ENCODE measurements at regions not wholly inside any gene's neighbourhood (a gene's known extent, or its start where the extent isn't known, plus 50 kb on each side); places are given as distances from the start of the nearest gene placed in this dataset.

DNA sequence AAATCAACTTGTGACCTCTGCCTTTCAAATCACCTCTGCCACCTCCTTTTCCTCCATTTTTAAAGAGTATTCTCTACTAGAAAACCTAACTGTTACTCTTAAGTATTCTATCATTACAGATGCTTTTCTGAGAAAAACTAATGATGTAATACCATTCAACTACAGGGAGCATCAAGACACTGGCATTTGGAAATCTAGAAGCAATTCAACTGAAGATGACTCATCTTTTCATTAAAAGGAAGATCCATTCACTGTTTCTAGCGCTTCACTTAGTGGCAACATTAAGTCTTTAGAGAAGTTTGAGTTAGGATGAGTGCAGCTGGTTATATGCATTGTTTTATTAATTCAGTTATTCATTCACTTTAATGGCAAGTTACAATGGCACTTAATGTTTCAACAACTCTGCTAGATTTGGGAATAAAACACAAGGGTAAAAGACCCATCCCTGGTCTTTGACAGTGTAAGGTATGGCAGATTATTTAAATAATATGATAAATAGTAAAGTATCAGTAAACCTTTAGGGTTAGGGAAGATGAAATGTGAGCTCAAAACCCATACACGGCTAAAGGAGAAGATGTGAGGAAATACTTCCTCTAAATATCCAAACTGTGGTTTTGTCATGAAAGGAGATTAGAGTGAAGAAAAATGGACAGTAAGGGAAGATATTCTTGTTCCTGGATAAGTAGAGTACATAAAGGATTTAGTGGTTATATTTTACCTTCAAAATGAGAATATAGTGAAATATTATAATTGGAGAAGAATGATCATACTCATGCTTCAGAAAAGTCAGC is 61.7 kb downstream of the KCNJ2 start:
- in situ Hi-C loops (cut with HindIII; ENCODE audit: low pct_ligation_motif_present, low pct_unique_long_range_greater_than_20kb, low sequenced_read_pairs), result no loop called here
- DNase-seq, result no peak

DNA sequence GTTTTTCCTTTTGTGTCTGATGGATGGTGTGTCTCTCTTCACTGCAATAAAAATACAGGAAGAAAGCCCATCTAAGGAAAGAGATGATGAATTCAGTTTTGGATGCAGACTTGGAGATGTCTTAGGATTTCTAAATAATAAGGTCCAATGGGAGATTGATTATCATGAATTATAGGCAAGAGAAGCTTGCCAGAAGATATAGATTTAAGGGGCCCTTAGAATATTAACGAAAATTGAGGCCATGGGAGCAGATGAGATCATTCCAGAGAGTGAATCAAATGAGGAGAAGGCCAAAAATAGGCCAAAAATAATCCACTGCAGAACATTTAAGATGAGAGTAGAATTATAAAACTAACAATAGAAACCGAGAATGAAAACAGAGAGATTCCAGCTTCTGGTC is 63.1 kb downstream of the KCNJ2 start:
- in situ Hi-C loops (cut with HindIII; ENCODE audit: low pct_ligation_motif_present, low pct_unique_long_range_greater_than_20kb, low sequenced_read_pairs), result no loop called here
- no peak for DNase-seq

DNA sequence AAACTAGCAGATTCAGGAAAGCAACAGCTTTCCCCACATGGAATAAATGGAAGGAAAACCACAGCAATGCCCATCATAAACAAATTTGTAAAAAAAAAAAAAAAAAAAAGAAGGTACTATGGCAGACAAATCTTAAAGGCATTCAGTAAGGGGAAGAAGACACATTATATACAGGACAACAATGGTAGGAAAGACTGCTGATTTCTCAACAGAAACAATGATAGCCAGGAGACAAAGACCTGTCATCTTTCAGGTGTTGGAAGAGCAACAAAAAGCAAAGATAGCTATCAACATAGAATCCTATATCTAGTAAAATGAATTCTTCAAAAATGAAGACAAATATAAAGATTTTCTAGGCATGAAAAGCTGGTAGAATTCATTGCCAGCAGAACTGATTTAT is 65.9 kb downstream of the KCNJ2 start:
- in situ Hi-C loops (cut with HindIII; ENCODE audit: low pct_ligation_motif_present, low pct_unique_long_range_greater_than_20kb, low sequenced_read_pairs), result no loop called here
- no peak for DNase-seq

DNA sequence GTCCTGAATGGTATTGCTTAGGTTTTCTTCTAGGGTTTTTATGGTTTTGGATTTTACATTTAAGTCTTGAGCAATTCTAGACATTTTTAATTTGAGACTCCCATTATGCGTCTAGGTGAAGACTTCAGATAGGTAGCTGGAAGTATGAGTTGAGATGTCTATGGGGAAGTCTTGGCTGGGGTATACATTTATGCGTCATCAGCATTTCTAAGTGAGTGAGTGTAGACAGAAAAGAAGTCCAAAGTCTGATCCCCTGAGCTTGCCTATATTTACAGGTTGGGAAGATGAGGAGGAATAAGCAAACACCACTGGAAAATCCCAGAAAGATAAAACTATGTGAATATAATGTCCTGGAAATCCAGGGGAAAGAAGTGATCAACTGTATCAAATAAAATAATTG is 68.9 kb downstream of the KCNJ2 start:
- DNase-seq, result no peak
- in situ Hi-C loops (cut with HindIII; ENCODE audit: low pct_ligation_motif_present, low pct_unique_long_range_greater_than_20kb, low sequenced_read_pairs), result no loop called here

DNA sequence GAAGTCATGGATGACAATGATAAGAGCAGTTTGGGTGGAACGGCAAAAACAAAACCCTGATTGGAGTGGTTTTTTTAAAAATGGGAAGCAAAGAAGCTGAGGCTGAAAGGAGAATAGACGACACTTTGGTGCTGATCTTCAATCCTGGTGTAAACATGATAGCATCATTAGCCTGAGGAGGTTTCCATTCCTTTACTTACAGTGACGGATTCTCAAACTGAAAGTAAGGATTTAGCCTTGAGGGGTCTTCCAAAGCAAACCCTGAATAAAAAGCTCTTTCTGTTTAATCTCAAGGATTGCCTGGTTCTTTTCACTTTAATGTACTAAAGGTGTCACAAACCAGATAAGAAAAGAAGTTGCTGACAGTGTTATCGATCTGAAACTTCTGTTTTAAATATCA is 69.3 kb downstream of the KCNJ2 start:
- in situ Hi-C loops (cut with HindIII; ENCODE audit: low pct_ligation_motif_present, low pct_unique_long_range_greater_than_20kb, low sequenced_read_pairs), result no loop called here
- no peak for DNase-seq

DNA sequence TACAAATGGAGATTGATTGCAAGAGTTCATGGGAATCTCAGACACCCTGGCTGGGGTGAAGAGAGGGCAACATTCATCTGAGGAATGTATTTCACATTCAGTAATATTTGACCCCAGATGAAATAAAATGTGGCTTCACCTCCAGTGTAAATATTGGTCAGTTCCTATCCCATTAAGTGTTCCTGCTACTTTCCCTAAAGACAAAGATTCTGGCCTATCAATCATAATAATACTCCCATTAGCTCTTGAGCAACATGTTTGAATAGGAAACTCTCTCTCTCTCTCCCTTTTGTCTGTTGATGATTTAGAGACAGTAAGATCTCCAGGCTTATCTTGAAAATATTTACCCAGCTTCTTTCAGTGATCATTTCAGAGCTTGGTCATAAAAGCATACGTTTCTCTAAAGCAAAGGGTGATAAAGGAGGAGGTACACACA is 70.1 kb downstream of the KCNJ2 start:
- in situ Hi-C loops (cut with HindIII; ENCODE audit: low pct_ligation_motif_present, low pct_unique_long_range_greater_than_20kb, low sequenced_read_pairs), result no loop called here

DNA sequence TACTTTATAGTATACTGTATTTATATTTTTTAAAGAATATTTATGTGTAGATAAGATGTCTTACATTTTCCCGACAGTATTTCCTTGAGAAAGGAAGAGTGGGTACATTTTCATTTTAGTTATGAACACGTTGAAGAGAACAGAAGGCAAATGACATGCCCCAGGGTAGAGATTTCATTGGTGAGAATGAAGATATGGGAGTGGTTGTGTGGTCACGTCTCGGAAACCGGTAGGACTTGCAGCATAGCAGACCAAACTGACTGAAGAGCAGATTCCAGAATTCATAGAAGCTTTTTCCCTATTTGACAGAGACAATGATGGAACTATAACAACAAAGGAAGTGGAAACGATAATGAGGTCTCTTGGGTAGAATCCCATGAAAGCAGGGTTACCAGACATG is 71.7 kb downstream of the KCNJ2 start:
- DNase-seq, result no peak
- in situ Hi-C loops (cut with HindIII; ENCODE audit: low pct_ligation_motif_present, low pct_unique_long_range_greater_than_20kb, low sequenced_read_pairs), result no loop called here

More for the DNA sequence above, 70.1 kb downstream of the KCNJ2 start:
- no peak for DNase-seq

DNA sequence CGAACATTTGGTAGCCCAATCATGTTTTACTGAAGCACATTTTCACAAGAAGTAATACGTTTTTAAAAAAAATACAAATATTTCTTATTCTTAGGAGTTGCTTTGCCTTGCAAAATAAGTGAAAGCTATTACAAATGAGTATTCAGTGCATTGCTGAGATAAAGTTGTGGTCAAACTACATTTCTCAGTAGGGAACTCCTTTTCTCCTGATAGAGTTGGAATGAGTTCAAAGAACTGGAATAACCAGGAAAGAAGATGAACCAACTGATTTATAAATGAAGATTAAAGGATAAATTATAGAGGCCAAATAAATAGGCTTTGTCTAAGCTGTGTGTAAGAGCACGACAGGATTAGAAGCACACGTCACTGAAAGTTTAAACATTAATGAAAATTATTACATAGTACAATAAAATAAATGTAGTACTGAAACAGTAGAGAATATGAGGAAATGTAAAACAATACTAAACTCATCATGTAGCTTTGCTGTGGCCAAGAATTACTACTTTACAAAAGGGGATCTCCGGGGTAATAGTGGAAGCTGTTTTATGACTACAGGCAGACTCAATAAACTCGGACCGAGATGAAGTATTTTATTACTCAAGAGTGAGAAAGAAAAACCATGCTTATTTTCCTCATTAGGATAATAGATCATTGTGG is 73.6 kb downstream of the KCNJ2 start:
- in situ Hi-C loops (cut with HindIII; ENCODE audit: low pct_ligation_motif_present, low pct_unique_long_range_greater_than_20kb, low sequenced_read_pairs), result no loop called here
- DNase-seq, result no peak

DNA sequence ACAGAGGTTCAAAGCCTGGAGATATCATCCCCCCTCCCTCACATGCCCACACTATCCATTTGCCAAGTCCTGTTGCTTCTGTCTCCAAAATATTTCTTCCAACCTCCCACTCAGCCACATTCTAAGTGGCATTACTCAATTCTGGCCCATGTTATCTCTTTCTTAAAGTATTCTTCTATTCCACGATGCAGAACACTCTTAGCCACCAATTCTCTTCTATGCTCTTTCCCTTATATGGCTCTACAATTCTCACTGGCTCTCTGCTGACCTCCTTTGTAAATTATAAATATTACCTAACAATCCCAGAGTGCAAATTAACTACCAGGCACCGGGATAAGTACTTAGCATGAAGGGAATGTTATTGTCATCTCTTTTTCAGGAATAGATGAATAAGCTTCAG is 82.4 kb downstream of the KCNJ2 start:
- in situ Hi-C loops (cut with HindIII; ENCODE audit: low pct_ligation_motif_present, low pct_unique_long_range_greater_than_20kb, low sequenced_read_pairs), result no loop called here
- no peak for DNase-seq

DNA sequence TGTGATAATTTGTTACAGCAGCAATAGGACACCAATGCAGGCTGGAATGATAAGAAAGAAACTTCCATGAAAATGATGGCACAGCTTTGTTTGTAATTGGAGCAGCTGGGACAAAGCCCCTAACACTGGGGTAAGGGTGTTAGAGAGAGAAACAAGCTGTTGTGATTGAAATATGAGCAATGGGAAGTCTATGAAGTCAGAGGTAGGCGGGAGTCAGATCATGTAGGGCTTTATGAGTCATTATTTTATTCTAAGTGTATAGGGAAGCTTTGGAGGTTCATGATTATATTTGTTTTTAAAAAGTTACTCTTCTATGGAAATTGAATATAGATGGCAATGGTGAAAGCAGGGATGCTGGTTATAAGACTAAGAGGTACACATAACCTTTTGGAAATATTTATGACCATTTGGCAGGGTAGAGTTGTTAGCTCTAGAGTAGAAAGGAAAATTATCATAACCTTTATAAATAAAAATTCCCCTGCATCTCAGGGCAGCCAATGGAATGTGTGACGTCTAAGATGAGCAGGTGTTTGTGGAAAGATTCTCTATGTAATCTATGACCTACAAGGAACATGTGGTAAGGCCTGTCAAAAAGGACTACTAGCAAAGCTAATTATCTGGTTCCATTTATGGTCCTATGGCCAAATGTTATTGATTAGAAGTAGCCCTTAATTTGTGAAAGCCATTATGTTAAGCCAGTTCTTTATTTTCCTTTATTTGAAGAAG is 85.6 kb downstream of the KCNJ2 start:
- in situ Hi-C loops (cut with HindIII; ENCODE audit: low pct_ligation_motif_present, low pct_unique_long_range_greater_than_20kb, low sequenced_read_pairs), result no loop called here
- DNase-seq, result no peak

DNA sequence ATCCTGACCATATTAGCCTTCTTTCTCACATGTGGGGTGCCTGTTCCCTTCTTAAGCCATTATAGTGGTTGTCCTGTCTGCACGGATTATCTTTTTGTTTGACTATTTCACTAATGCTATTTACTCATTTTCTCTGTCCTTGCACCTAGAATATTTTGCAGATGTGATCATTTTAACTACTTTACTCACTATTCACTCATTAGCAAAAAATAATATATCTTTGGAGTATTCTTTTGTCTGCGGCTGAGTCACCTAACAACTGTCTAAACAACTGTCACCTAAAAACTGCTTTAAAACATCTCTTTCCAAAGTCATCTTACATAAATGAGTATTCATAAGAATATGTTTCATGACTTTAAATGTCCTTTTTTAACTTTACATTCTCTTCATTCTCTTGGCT is 87.4 kb downstream of the KCNJ2 start:
- no peak for DNase-seq
- in situ Hi-C loops (cut with HindIII; ENCODE audit: low pct_ligation_motif_present, low pct_unique_long_range_greater_than_20kb, low sequenced_read_pairs), result no loop called here

DNA sequence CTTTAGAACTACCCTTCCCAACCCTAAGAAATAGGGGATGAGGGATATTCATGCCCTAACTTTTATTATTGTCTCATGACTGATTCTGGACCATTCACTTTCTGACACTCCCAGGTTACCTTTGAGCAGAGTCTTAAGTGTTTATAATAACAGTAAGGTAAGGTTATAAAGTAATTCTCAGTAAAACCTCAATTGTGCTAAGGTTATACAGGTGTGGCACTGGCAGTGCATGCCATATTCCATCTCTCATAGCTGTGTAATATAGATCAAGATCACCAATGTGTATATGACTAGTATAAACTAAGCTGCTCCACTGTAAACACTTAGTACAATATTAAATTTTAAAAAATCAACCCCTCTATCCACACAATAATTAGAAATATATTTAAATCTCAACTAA is 89.1 kb downstream of the KCNJ2 start:
- in situ Hi-C loops (cut with HindIII; ENCODE audit: low pct_ligation_motif_present, low pct_unique_long_range_greater_than_20kb, low sequenced_read_pairs), result no loop called here
- no peak for DNase-seq

DNA sequence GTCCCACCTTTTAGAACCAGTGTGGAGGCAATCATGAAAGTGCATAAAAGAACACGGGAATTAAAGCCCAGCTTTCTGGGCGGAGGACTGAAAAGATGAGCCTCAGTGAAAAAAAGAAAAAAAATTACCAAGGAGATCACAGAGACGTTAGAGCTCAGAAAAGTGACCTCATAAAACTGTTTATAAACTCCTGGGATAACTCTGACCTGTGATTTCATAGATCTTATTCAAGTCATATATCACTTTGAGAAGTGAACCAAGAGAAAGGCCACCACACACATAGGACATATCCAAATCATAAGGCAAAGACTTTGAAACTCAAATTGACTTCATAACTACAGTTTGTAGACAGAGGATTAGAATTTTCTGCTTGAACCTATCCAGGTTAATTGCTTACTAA is 90.1 kb downstream of the KCNJ2 start:
- in situ Hi-C loops (cut with HindIII; ENCODE audit: low pct_ligation_motif_present, low pct_unique_long_range_greater_than_20kb, low sequenced_read_pairs), result no loop called here
- DNase-seq, result no peak

DNA sequence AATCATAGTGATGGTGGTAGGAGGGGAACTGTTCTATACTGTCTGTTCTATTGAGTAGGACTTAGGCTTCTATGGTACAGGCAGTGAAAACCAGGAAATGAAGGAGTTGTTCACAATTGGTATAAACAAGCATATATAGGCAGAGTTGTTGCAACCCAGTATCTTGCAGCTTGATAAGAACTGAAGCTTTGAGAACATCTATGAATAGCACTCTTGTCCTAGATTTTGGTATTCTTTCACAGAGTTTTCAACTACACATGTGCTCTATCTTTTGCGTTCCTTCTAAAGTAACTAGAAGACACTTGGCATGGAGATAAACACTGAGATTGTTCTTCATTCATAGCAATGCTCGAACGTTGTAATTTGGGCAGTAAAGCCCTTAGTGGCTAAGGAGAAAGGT is 91.8 kb downstream of the KCNJ2 start:
- DNase-seq, result no peak
- in situ Hi-C loops (cut with HindIII; ENCODE audit: low pct_ligation_motif_present, low pct_unique_long_range_greater_than_20kb, low sequenced_read_pairs), result no loop called here

DNA sequence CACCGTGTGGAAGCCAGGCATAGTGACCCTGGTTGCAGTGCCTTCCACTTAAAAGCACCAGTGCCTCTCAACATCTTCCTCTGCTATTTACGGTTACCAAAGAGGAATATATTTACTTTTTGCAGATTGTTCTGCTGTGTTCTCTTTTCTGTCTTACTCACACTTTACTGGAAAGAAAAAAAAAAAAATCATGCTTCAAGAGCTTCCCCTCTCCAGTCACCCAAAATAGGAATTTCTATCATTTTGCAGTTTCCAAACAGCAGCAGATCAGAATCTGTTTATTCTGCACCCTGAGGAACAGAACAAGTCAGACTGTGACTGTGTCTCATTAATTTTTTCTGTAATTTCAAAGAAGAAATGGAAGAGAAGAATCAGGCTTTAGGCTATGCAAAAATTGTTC is 96.1 kb downstream of the KCNJ2 start:
- in situ Hi-C loops (cut with HindIII; ENCODE audit: low pct_ligation_motif_present, low pct_unique_long_range_greater_than_20kb, low sequenced_read_pairs), result no loop called here
- no peak for DNase-seq

DNA sequence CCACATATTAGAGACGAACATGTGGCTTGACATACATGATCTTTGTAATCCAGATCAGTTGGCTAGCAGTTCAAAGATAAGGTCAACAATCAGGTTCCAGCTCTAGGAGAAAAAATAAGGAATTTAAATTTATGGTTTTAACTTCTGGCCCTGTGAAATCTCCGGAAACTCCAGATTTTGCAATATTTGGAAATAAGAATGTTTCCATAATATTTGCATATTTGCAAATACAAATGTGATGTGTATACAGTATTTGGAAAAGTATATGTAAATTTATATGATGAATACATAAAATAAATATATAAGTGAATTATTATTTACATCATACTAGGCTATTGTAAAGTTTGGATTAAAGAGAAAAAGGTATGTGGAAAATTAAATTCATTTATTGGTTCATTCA is 97.1 kb downstream of the KCNJ2 start:
- in situ Hi-C loops (cut with HindIII; ENCODE audit: low pct_ligation_motif_present, low pct_unique_long_range_greater_than_20kb, low sequenced_read_pairs), result no loop called here
- DNase-seq, result no peak

DNA sequence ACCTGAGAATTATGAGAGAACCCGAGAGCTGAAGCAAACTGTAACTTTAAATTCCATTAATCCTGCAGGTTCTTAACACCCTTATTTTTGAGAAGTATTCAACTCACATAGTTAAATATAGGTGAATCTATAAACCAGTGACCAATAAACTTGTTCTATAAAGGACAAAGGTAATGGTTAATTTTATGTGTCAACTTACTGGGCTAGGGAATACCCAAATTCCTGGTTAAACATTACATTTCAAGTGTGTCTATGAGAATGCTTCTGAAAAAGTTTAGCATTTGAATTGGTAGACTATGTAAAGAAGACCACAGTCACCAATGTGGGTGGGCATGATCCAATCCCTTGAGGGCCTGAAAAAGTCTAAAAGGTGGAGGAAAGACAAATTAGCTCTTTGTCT is 99.1 kb downstream of the KCNJ2 start:
- no peak for DNase-seq
- in situ Hi-C loops (cut with HindIII; ENCODE audit: low pct_ligation_motif_present, low pct_unique_long_range_greater_than_20kb, low sequenced_read_pairs), result no loop called here

DNA sequence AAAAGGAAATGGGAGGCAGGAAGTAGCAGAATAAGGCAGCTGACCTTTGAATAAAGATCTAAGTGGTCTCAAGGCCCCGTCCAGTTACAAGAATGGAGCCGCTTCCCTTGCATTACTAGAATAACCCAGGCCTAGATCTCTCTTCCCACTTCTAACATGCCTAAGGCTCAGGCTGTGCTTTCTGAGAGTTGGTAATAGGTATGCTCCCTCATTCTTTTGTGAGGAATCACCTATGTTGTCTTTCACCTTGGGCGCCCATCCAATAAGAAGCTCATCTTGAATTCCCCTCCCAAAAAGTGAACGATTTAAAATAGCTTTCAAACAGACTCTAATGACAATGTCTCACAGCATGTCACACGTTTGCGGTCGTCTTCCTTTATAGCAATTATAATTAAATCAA is 101.2 kb downstream of the KCNJ2 start:
- DNase-seq, result no peak
- in situ Hi-C loops (cut with HindIII; ENCODE audit: low pct_ligation_motif_present, low pct_unique_long_range_greater_than_20kb, low sequenced_read_pairs), result no loop called here

DNA sequence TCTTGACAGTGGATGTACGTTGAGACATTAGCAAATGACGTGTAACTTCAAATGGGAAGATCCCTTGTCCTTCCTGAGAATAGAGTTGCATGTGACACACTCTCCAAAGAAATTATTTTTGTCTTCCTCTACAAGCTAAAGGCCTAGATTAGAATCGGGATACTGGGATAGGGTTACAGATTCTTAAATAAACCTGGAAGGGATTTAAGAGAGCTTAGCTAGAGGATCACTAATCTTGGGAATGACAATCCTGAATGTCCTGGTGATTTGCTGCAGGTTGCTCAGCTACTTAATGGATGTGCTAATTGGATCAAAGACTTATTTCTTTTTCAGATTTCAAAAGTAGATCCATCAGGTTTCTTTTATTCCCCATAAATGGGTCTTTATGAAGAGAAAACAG is 101.9 kb downstream of the KCNJ2 start:
- in situ Hi-C loops (cut with HindIII; ENCODE audit: low pct_ligation_motif_present, low pct_unique_long_range_greater_than_20kb, low sequenced_read_pairs), result no loop called here
- no peak for DNase-seq

DNA sequence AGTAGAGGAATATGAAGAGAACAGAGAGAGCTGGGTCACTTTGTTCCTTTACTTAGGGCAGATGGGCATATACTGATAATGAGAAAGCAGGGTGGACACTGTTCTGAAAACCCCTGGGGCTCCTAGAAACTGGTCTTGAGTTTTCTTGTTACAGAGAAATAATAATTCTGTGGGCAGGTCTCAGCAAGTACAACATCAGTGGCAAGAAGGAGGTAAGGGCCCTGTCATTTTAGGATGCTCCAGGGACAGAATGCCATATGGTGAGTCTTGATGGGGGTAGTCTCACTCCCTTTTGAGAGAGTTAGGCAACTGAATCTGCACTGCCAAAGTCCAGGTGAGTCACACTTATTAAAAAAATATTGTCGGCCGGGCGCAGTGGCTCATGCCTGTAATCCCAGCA is 102.3 kb downstream of the KCNJ2 start:
- DNase-seq, result no peak
- in situ Hi-C loops (cut with HindIII; ENCODE audit: low pct_ligation_motif_present, low pct_unique_long_range_greater_than_20kb, low sequenced_read_pairs), result no loop called here
